ENCODE measurements at regions not wholly inside any gene's neighbourhood (a gene's known extent, or its start where the extent isn't known, plus 50 kb on each side); places are given as distances from the start of the nearest gene placed in this dataset.

GRCh38 chr16:6341981-6342380 is 990.7 kb upstream of the RBFOX1 start:
- no peak for DNase-seq
- no peak overlapping the region for H3K27ac Mint-ChIP-seq
- TF ChIP-seq CTCF (IDR thresholded peaks at IDR 0.05), result no peak
- H3K36me3 Mint-ChIP-seq (ENCODE audit: low read depth), result peaks cover 9% of the 10 kb centered on the region; the same call in 1 of the 2 replicates
- peaks cover 63% of the 10 kb centered on the region for H3K9me3 Mint-ChIP-seq
- no peaks in the 10 kb centered on the region for H3K4me1 Mint-ChIP-seq (ENCODE audit: low read depth)
- H3K27me3 Mint-ChIP-seq (ENCODE audit: insufficient read depth), result no peaks in the 10 kb centered on the region
- H3K4me3 Mint-ChIP-seq, result no peak overlapping the region

GRCh38 chr16:6335072-6335471 is 997.6 kb upstream of the RBFOX1 start:
- Mint-ChIP-seq H3K27me3 (ENCODE audit: insufficient read depth) (no peaks in the 10 kb centered on the region), H3K4me3 (no peak overlapping the region), H3K36me3 (ENCODE audit: low read depth) (peaks cover 11% of the 10 kb centered on the region), H3K27ac (no peak overlapping the region), H3K4me1 (ENCODE audit: low read depth) (no peaks in the 10 kb centered on the region), H3K9me3 (peaks cover 45% of the 10 kb centered on the region)
- peak; percentile 72 for TF ChIP-seq CTCF (IDR thresholded peaks at IDR 0.05)
- no peak for DNase-seq

GRCh38 chr16:6331770-6332169 is 1000.9 kb upstream of the RBFOX1 start:
- Mint-ChIP-seq H3K27me3 (ENCODE audit: insufficient read depth) (no peaks in the 10 kb centered on the region), H3K4me1 (ENCODE audit: low read depth) (no peaks in the 10 kb centered on the region), H3K9me3 (peaks cover 45% of the 10 kb centered on the region), H3K27ac (no peak overlapping the region), H3K36me3 (ENCODE audit: low read depth) (peaks cover 6% of the 10 kb centered on the region; the same call in 1 of the 2 replicates), H3K4me3 (no peak overlapping the region)
- no peak for DNase-seq
- no peak for TF ChIP-seq CTCF (IDR thresholded peaks at IDR 0.05)

- H3K27me3 Mint-ChIP-seq (ENCODE audit: insufficient read depth), result no peaks in the 10 kb centered on the region
- H3K36me3 Mint-ChIP-seq (ENCODE audit: low read depth), result no peaks in the 10 kb centered on the region
- no peak for DNase-seq
- peaks cover 31% of the 10 kb centered on the region for H3K9me3 Mint-ChIP-seq
- no peak overlapping the region for H3K27ac Mint-ChIP-seq
- H3K4me1 Mint-ChIP-seq (ENCODE audit: low read depth), result no peaks in the 10 kb centered on the region
- TF ChIP-seq CTCF (IDR thresholded peaks at IDR 0.05), result no peak
- H3K4me3 Mint-ChIP-seq, result no peak overlapping the region
These were observed 1014.7 kb upstream of the RBFOX1 start for GRCh38 chr16:6317934-6318333.

- Mint-ChIP-seq H3K4me3 (no peak overlapping the region), H3K36me3 (ENCODE audit: low read depth) (no peaks in the 10 kb centered on the region), H3K27me3 (ENCODE audit: insufficient read depth) (no peaks in the 10 kb centered on the region), H3K4me1 (ENCODE audit: low read depth) (no peaks in the 10 kb centered on the region), H3K9me3 (peaks cover 54% of the 10 kb centered on the region), H3K27ac (no peak overlapping the region)
- no peak for DNase-seq
- no peak for TF ChIP-seq CTCF (IDR thresholded peaks at IDR 0.05)
These were observed 1023.4 kb upstream of the RBFOX1 start for GRCh38 chr16:6309271-6309670.

GRCh38 chr16:6308176-6308575 is 1024.5 kb upstream of the RBFOX1 start:
- Mint-ChIP-seq H3K9me3 (peaks cover 59% of the 10 kb centered on the region), H3K27me3 (ENCODE audit: insufficient read depth) (no peaks in the 10 kb centered on the region), H3K4me3 (no peak overlapping the region), H3K27ac (no peak overlapping the region), H3K4me1 (ENCODE audit: low read depth) (no peaks in the 10 kb centered on the region), H3K36me3 (ENCODE audit: low read depth) (no peaks in the 10 kb centered on the region)
- DNase-seq, result no peak
- TF ChIP-seq CTCF (IDR thresholded peaks at IDR 0.05), result no peak
